ENCODE measurements at regions not wholly inside any gene's neighbourhood (a gene's known extent, or its start where the extent isn't known, plus 50 kb on each side); places are given as distances from the start of the nearest gene placed in this dataset.
"Not testable (repeated sequence)": the region's sequence is repeated elsewhere in the genome, so short reads cannot be mapped to it uniquely, and the experiment has no call there.

DNA sequence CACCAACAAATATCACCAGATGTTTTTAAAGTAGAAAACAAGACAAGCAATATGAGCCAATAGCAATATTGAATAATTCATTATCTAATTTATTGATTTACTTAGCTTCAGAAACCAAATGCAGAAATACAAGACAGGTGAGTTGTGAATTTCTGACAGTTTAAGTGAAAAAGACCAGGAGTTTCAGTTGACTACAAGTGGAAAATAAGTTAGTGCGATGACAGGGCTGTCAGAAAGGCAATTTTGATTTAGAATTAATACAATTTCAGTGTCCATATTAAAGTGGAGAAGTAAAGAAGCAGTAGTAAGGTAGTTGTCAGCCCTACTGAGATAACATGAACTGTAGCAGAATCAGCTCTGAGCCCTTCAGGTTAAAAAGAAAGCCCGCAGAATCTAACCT lies 1066.7 kb upstream of the ATXN8OS start:
- ATAC-seq (no peak), DNase-seq (no peak)
- 94% methylated on average over 2 of the region's 2 CpGs for WGBS (ENCODE audit: insufficient coverage)
- H3K4me3 ChIP-seq (ENCODE audit: low read length) = no peak overlapping the region
- H3K9me3 ChIP-seq (ENCODE audit: control insufficient read depth, insufficient read depth, low read length) = peaks cover 6% of the 10 kb centered on the region
- Mint-ChIP-seq H3K36me3 (peaks cover 16% of the 10 kb centered on the region), H3K27me3 (ENCODE audit: low read depth in 2 of 2) (no peaks in the 10 kb centered on the region), H3K4me1 (no peaks in the 10 kb centered on the region), H3K27ac (no peak overlapping the region), H3K4me3 (no peak overlapping the region), H3K9me3 (peaks cover 24 to 32% of the 10 kb centered on the region in 2 donors)
- intact Hi-C loops (cut with micrococcal nuclease) = no loop called here
- H3K27ac ChIP-seq (ENCODE audit: low read length) = no peak overlapping the region
- no peaks in the 10 kb centered on the region for H3K36me3 ChIP-seq (ENCODE audit: control insufficient read depth, insufficient read depth, low read length)
- no peaks in the 10 kb centered on the region for H3K27me3 ChIP-seq (ENCODE audit: control insufficient read depth, insufficient read depth, low read length)
- TF ChIP-seq, protein P1, sequence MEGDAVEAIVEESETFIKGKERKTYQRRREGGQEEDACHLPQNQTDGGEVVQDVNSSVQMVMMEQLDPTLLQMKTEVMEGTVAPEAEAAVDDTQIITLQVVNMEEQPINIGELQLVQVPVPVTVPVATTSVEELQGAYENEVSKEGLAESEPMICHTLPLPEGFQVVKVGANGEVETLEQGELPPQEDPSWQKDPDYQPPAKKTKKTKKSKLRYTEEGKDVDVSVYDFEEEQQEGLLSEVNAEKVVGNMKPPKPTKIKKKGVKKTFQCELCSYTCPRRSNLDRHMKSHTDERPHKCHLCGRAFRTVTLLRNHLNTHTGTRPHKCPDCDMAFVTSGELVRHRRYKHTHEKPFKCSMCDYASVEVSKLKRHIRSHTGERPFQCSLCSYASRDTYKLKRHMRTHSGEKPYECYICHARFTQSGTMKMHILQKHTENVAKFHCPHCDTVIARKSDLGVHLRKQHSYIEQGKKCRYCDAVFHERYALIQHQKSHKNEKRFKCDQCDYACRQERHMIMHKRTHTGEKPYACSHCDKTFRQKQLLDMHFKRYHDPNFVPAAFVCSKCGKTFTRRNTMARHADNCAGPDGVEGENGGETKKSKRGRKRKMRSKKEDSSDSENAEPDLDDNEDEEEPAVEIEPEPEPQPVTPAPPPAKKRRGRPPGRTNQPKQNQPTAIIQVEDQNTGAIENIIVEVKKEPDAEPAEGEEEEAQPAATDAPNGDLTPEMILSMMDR (IDR thresholded peaks at IDR 0.05) = no peak
- no peaks in the 10 kb centered on the region for H3K4me1 ChIP-seq (ENCODE audit: control insufficient read depth, insufficient read depth, low read length)

DNA sequence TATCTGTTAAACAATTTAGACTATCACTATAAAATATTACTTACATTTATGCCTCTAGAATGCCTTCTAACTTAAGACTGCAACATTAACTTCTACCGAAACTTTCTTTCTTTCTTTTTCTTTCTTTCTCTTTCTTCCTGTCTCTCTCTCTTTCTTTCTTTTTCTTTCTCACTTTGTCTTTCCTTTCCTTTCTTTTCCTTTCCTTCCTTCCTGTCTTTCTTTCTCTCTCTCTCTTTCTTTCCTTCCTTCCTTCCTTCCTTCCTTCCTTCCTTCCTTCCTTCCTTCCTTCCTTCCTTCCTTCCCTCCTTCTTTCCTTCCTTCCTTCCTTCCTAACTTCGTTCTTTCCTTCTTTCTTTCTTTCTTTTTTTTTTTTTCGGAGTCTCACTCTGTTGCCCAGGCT lies 1071.9 kb upstream of the ATXN8OS start:
- TF ChIP-seq, protein P1 (IDR thresholded peaks at IDR 0.05) = no peak
- DNase-seq (no peak), ATAC-seq (no peak)
- H3K9me3 Mint-ChIP-seq = peaks cover 14% of the 10 kb centered on the region in 2 donors
- H3K4me3 ChIP-seq (ENCODE audit: low read length) = no peak overlapping the region
- no peaks in the 10 kb centered on the region for H3K4me1 Mint-ChIP-seq
- H3K27me3 Mint-ChIP-seq (ENCODE audit: low read depth in 2 of 2) = no peaks in the 10 kb centered on the region
- no peak overlapping the region for H3K4me3 Mint-ChIP-seq
- peaks cover under 1% of the 10 kb centered on the region for H3K36me3 Mint-ChIP-seq
- 83% methylated on average over 3 of the region's 3 CpGs for WGBS (ENCODE audit: insufficient coverage)
- H3K27ac Mint-ChIP-seq = no peak overlapping the region
- intact Hi-C loops (cut with micrococcal nuclease) = no loop called here
- H3K27me3 ChIP-seq (ENCODE audit: control insufficient read depth, insufficient read depth, low read length) = no peaks in the 10 kb centered on the region
- H3K27ac ChIP-seq (ENCODE audit: low read length) = no peak overlapping the region
- H3K36me3 ChIP-seq (ENCODE audit: control insufficient read depth, insufficient read depth, low read length) = no peaks in the 10 kb centered on the region
- H3K9me3 ChIP-seq (ENCODE audit: control insufficient read depth, insufficient read depth, low read length) = peaks cover 4% of the 10 kb centered on the region
- H3K4me1 ChIP-seq (ENCODE audit: control insufficient read depth, insufficient read depth, low read length) = no peaks in the 10 kb centered on the region

DNA sequence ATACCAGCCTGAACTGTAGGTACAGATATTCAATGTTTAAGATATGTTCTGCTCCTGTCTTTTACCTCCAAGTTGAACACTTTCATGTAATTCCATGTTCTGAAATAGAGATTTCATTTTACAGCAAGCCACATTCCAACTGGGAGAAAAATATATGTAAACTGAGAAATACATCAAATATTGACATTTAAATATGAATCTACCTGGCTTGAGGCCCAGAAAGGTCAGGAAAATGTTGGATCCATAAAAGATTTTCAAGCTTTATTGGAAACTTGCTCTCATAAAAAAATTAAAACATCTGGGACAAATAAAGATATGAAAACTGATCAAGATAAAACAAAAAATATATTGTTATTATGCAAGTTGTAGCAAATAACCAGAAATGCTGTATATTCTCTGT lies 1078.7 kb upstream of the ATXN8OS start:
- H3K27me3 ChIP-seq (ENCODE audit: control insufficient read depth, insufficient read depth, low read length) = no peaks in the 10 kb centered on the region
- intact Hi-C loops (cut with micrococcal nuclease) = no loop called here
- H3K9me3 ChIP-seq (ENCODE audit: control insufficient read depth, insufficient read depth, low read length) = no peaks in the 10 kb centered on the region
- Mint-ChIP-seq H3K36me3 (peaks cover 6% of the 10 kb centered on the region), H3K27me3 (ENCODE audit: low read depth in 2 of 2) (no peaks in the 10 kb centered on the region), H3K4me1 (no peaks in the 10 kb centered on the region), H3K4me3 (no peak overlapping the region), H3K9me3 (peaks cover 0 to 4% of the 10 kb centered on the region in 2 donors), H3K27ac (no peak overlapping the region)
- no peak overlapping the region for H3K4me3 ChIP-seq (ENCODE audit: low read length)
- no peak overlapping the region for H3K27ac ChIP-seq (ENCODE audit: low read length)
- H3K36me3 ChIP-seq (ENCODE audit: control insufficient read depth, insufficient read depth, low read length) = no peaks in the 10 kb centered on the region
- no peaks in the 10 kb centered on the region for H3K4me1 ChIP-seq (ENCODE audit: control insufficient read depth, insufficient read depth, low read length)
- ATAC-seq = no peak
- TF ChIP-seq, protein P1 (IDR thresholded peaks at IDR 0.05) = no peak
- DNase-seq = no peak

DNA sequence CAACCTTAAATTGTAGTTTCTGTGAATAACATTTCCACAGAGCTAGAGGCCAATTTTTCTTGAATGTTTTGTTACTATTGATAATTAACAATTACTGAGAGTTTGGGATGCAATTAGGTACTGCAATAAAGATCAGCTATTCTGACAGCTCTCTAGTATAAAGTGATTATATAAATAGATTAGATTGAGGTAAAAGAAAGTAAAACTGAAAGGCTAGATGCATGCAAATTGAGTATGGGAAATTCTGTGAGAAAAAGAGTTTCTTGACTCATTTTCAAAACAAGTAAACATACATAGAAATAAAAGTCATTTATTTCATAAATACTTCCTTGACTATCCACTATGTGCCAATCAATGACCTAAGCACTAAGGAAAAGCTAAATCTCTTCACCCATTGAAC lies 1087.5 kb upstream of the ATXN8OS start:
- Histone ChIP-seq H3K4me1 (ENCODE audit: control insufficient read depth, insufficient read depth, low read length) (no peaks in the 10 kb centered on the region), H3K4me3 (ENCODE audit: low read length) (no peak overlapping the region), H3K36me3 (ENCODE audit: control insufficient read depth, insufficient read depth, low read length) (no peaks in the 10 kb centered on the region), H3K27ac (ENCODE audit: low read length) (no peak overlapping the region), H3K9me3 (ENCODE audit: control insufficient read depth, insufficient read depth, low read length) (no peaks in the 10 kb centered on the region), H3K27me3 (ENCODE audit: control insufficient read depth, insufficient read depth, low read length) (no peaks in the 10 kb centered on the region)
- no peak overlapping the region for H3K4me3 Mint-ChIP-seq
- intact Hi-C loops (cut with micrococcal nuclease) = no loop called here
- no peak for ATAC-seq
- H3K9me3 Mint-ChIP-seq = peaks cover 14 to 20% of the 10 kb centered on the region in 2 donors
- no peak overlapping the region for H3K27ac Mint-ChIP-seq
- DNase-seq = no peak
- H3K27me3 Mint-ChIP-seq (ENCODE audit: low read depth in 2 of 2) = no peaks in the 10 kb centered on the region
- TF ChIP-seq, protein P1 (IDR thresholded peaks at IDR 0.05) = no peak
- peaks cover 8% of the 10 kb centered on the region for H3K36me3 Mint-ChIP-seq
- no peaks in the 10 kb centered on the region for H3K4me1 Mint-ChIP-seq

DNA sequence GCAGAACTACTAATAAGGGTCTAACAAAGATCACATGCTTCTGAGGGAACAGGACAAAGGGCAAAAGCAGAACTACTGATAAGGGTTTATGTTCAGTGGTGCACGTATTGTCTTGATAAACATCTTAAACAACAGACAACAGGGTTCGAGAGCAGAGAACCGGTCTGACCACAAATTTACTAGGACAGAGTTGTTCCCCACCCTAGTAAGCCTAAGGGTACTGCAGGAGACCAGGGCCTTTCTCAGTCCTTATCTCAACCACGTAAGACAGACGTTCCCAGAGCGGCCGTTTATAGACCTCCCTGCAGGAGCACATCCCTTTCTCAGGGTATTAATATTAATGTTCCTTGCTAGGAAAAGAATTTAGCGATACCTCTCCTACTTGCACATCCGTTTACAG lies 1089.5 kb upstream of the ATXN8OS start:
- H3K27ac ChIP-seq (ENCODE audit: low read length); H3K4me3 Mint-ChIP-seq; H3K27me3 ChIP-seq (ENCODE audit: control insufficient read depth, insufficient read depth, low read length); H3K36me3 ChIP-seq (ENCODE audit: control insufficient read depth, insufficient read depth, low read length); H3K27me3 Mint-ChIP-seq (ENCODE audit: low read depth in 2 of 2); H3K4me1 Mint-ChIP-seq; ATAC-seq; intact Hi-C loops (cut with micrococcal nuclease); H3K4me3 ChIP-seq (ENCODE audit: low read length); DNase-seq; H3K9me3 ChIP-seq (ENCODE audit: control insufficient read depth, insufficient read depth, low read length); H3K4me1 ChIP-seq (ENCODE audit: control insufficient read depth, insufficient read depth, low read length); H3K36me3 Mint-ChIP-seq; H3K27ac Mint-ChIP-seq: not testable (repeated sequence)
- peaks cover 16 to 28% of the 10 kb centered on the region in 2 donors for H3K9me3 Mint-ChIP-seq
- WGBS (ENCODE audit: insufficient coverage) = 69% methylated on average over 9 of the region's 9 CpGs

All from natural killer cell (primary cell).